Mesendoderm (in vitro differentiated cells): ENCODE measurements at regions not wholly inside any gene's neighbourhood (a gene's known extent, or its start where the extent isn't known, plus 50 kb on each side); places are given as distances from the start of the nearest gene placed in this dataset.

Experiments
- DNase-seq: peaks from one replicate; pipeline ENCODE4 v3.0.0; 2013
- H2AK5ac ChIP-seq: 2 replicates; pipeline ENCODE4 v1.6.1; 2013; ENCODE audit warnings: low read length, inconsistent platforms
- H2BK120ac ChIP-seq: 2 replicates; pipeline ENCODE4 v1.6.1; 2013; ENCODE audit warnings: low read depth, mild to moderate bottlenecking, low read length, moderate library complexity, mixed read lengths
- H2BK15ac ChIP-seq: replicated peaks from 2 replicates; pipeline ENCODE4 v1.6.1; 2013; ENCODE audit warnings: low read depth, mild to moderate bottlenecking, moderate library complexity
- H2BK5ac ChIP-seq: 2 replicates; pipeline ENCODE4 v1.6.1; 2013; ENCODE audit warnings: low read length, inconsistent platforms
- H3K18ac ChIP-seq: 2 replicates; pipeline ENCODE4 v1.6.1; 2013; ENCODE audit warnings: mild to moderate bottlenecking, low read length, mixed read lengths
- H3K23ac ChIP-seq: one replicate; pipeline ENCODE4 v1.6.1; 2013; ENCODE audit warnings: low read length
- H3K27ac ChIP-seq: 2 replicates; pipeline ENCODE4 v1.5.1; 2013; ENCODE audit warnings: low read depth, mild to moderate bottlenecking, inconsistent platforms, low read length, moderate library complexity
- H3K27me3 ChIP-seq: 2 replicates; pipeline ENCODE4 v1.6.1; 2013; ENCODE audit warnings: low read length, control low read depth, mild to moderate bottlenecking, inconsistent platforms; ENCODE audit not compliant: insufficient read depth, poor library complexity
- H3K36me3 ChIP-seq: 2 replicates; pipeline ENCODE4 v1.6.1; 2013; ENCODE audit warnings: low read length, inconsistent platforms; ENCODE audit not compliant: control insufficient read depth, insufficient read depth
- H3K4ac ChIP-seq: one replicate; pipeline ENCODE4 v1.6.1; 2013; ENCODE audit warnings: low read depth, mild to moderate bottlenecking, low read length, moderate library complexity
- H3K4me1 ChIP-seq: 2 replicates; pipeline ENCODE4 v1.6.1; 2013; ENCODE audit warnings: low read depth, low read length, inconsistent platforms; ENCODE audit not compliant: control insufficient read depth
- H3K4me2 ChIP-seq: 2 replicates; pipeline ENCODE4 v1.6.1; 2013; ENCODE audit warnings: low read length
- H3K4me3 ChIP-seq: 2 replicates; pipeline ENCODE4 v1.5.1; 2013; ENCODE audit warnings: mild to moderate bottlenecking, low read length
- H3K56ac ChIP-seq: one replicate; pipeline ENCODE4 v1.6.1; 2013; ENCODE audit warnings: low read length
- H3K79me1 ChIP-seq: 2 replicates; pipeline ENCODE4 v1.6.1; 2013; ENCODE audit warnings: low read length, inconsistent platforms
- H3K79me2 ChIP-seq: 2 replicates; pipeline ENCODE4 v1.6.1; 2013; ENCODE audit warnings: mild to moderate bottlenecking, low read length; ENCODE audit not compliant: control insufficient read depth, insufficient read depth
- H3K9ac ChIP-seq: 2 replicates; pipeline ENCODE4 v1.6.1; 2013; ENCODE audit warnings: low read length, inconsistent platforms
- H4K5ac ChIP-seq: one replicate; pipeline ENCODE4 v1.6.1; 2013; ENCODE audit warnings: low read length
- H4K8ac ChIP-seq: one replicate; pipeline ENCODE4 v1.6.1; 2013; ENCODE audit warnings: low read depth, mild to moderate bottlenecking, control low read depth, low read length, moderate library complexity
- WGBS: extraction: QIAGEN DNeasy Blood & Tissue Kit; methylation state at CpG from one replicate; pipeline ENCODE4 v1.1.7; 2013; ENCODE audit warnings: low lambda C conversion rate, missing lambda C conversion rate; ENCODE audit not compliant: insufficient coverage; ENCODE audit errors: extremely low coverage; 5-methylcytosine and 5-hydroxymethylcytosine counted together

DNA sequence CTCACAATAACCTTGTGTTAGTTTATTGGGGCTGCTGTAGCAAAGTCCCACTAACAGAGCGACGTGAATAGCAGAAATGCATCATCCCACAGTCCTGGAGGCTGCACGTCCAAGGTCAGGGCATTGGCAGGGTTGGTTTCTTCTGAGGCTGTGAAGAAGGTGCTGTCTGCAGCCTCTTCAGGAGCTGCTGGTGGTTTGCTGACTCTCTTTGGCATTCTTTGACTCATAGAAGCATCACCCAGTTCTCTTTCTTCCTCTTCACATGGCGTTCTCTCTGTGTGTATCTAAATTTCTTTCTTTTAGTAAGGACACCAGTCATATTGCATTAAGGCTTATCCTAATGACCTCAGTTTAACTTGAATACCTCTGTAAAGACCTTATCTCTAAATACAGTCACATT lies 428.4 kb upstream of the KLF6 start:
- Histone ChIP-seq H2BK5ac (no peak overlapping the region), H3K27ac (no peak overlapping the region)
- WGBS = no CpG with 5 or more reads among the region's 4 CpGs

GRCh38 chr10:4212111-4212630 lies 427.2 kb upstream of the KLF6 start:
- WGBS = no CpG with 5 or more reads among the region's 2 CpGs
- Histone ChIP-seq H2BK120ac (no peak overlapping the region), H3K18ac (no peak overlapping the region), H4K8ac (no peak overlapping the region), H2AK5ac (no peak overlapping the region), H3K79me1 (no peaks in the 10 kb centered on the region), H3K4ac (no peak overlapping the region), H3K4me1 (peaks cover 2% of the 10 kb centered on the region), H3K27ac (no peak overlapping the region), H3K4me2 (no peak overlapping the region), H3K4me3 (no peak overlapping the region), H2BK15ac (no peak overlapping the region), H4K5ac (no peak overlapping the region), H3K56ac (no peak overlapping the region), H3K9ac (no peak overlapping the region), H3K79me2 (no peaks in the 10 kb centered on the region), H3K27me3 (no peaks in the 10 kb centered on the region), H2BK5ac (no peak overlapping the region), H3K36me3 (no peaks in the 10 kb centered on the region), H3K23ac (no peak overlapping the region)
- DNase-seq = no peak

More for the DNA sequence above, 428.4 kb upstream of the KLF6 start:
- Histone ChIP-seq H3K9ac (no peak overlapping the region), H4K8ac (no peak overlapping the region), H3K18ac (no peak overlapping the region), H3K79me2 (no peaks in the 10 kb centered on the region), H3K23ac (no peak overlapping the region), H3K79me1 (no peaks in the 10 kb centered on the region), H3K4me2 (no peak overlapping the region), H2BK15ac (no peak overlapping the region), H3K4ac (no peak overlapping the region), H3K56ac (no peak overlapping the region), H3K4me3 (no peak overlapping the region), H3K27me3 (no peaks in the 10 kb centered on the region), H3K36me3 (no peaks in the 10 kb centered on the region), H4K5ac (no peak overlapping the region), H3K4me1 (peaks cover 2% of the 10 kb centered on the region), H2BK120ac (no peak overlapping the region), H2AK5ac (no peak overlapping the region)
- DNase-seq = no peak

DNA sequence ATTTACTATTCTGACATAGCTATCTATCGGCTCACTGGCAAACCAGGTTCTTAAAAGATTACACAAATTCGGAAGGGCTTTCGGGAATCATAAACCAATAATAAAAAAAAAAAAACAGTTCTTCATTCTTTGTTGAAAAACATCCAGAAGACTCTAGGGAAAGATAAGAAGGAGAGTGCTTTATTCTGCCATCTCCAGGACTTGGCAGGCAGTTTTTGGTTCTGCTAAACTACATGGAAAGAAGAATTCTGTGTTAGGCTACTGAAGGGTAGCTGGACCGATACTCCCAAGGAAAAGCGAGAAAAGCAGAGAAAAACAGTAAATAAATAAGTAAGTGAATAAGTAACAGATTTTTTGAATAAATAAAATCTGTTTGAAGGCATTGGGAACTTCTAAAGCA lies 423.5 kb upstream of the KLF6 start:
- no peaks in the 10 kb centered on the region for H3K79me2 ChIP-seq
- WGBS = no CpG with 5 or more reads among the region's 5 CpGs
- no peak overlapping the region for H3K4ac ChIP-seq
- H3K18ac ChIP-seq = no peak overlapping the region
- no peaks in the 10 kb centered on the region for H3K27me3 ChIP-seq
- no peak overlapping the region for H3K4me3 ChIP-seq
- DNase-seq = no peak
- no peaks in the 10 kb centered on the region for H3K4me1 ChIP-seq
- H3K27ac ChIP-seq = no peak overlapping the region
- H3K56ac ChIP-seq = no peak overlapping the region
- H2BK15ac ChIP-seq = no peak overlapping the region
- no peak overlapping the region for H3K23ac ChIP-seq
- no peak overlapping the region for H4K8ac ChIP-seq
- H2AK5ac ChIP-seq = no peak overlapping the region
- H2BK120ac ChIP-seq = no peak overlapping the region
- no peaks in the 10 kb centered on the region for H3K79me1 ChIP-seq
- no peak overlapping the region for H2BK5ac ChIP-seq
- H3K36me3 ChIP-seq = no peaks in the 10 kb centered on the region
- no peak overlapping the region for H4K5ac ChIP-seq
- no peak overlapping the region for H3K9ac ChIP-seq
- no peak overlapping the region for H3K4me2 ChIP-seq

- no peak for DNase-seq
- Histone ChIP-seq H3K79me1 (no peaks in the 10 kb centered on the region), H2AK5ac (no peak overlapping the region), H3K27me3 (no peaks in the 10 kb centered on the region), H3K9ac (no peak overlapping the region), H3K4me2 (no peak overlapping the region), H3K4me1 (peaks cover 5% of the 10 kb centered on the region), H3K79me2 (no peaks in the 10 kb centered on the region), H3K4ac (no peak overlapping the region), H3K27ac (no peak overlapping the region), H3K56ac (no peak overlapping the region), H2BK120ac (no peak overlapping the region), H4K8ac (no peak overlapping the region), H4K5ac (no peak overlapping the region), H3K36me3 (no peaks in the 10 kb centered on the region), H2BK5ac (no peak overlapping the region), H3K23ac (no peak overlapping the region), H3K4me3 (no peak overlapping the region), H2BK15ac (no peak overlapping the region), H3K18ac (no peak overlapping the region)
- no CpG with 5 or more reads among the region's 1 CpG for WGBS
These were observed 420.1 kb upstream of the KLF6 start for GRCh38 chr10:4205113-4205512.

DNA sequence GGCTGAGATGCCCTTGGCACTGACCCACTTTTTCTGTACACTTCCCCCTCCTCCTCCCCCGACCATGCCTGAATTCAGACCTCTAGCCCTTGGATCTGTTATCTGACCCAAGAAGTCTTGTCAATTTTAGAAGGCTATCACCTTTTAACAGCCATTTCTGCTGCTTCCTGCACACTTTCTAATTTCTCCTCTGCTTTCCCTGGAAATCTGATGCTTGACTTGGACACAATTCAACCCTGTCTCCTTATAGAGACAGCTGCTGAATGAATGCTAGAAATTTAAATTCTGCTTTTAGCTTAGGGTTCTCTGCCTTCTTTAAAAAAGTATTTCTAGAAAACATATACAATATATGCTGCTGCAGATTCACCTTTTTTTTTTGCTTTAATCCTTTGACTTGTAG lies 417.9 kb upstream of the KLF6 start:
- Histone ChIP-seq H3K56ac (no peak overlapping the region), H3K18ac (no peak overlapping the region), H3K79me2 (no peaks in the 10 kb centered on the region), H2BK15ac (no peak overlapping the region), H4K8ac (no peak overlapping the region), H2BK120ac (no peak overlapping the region), H3K27ac (no peak overlapping the region), H3K9ac (no peak overlapping the region), H3K27me3 (no peaks in the 10 kb centered on the region), H4K5ac (no peak overlapping the region), H3K4me2 (no peak overlapping the region), H2AK5ac (no peak overlapping the region), H3K36me3 (no peaks in the 10 kb centered on the region), H3K4ac (no peak overlapping the region), H3K4me1 (peaks cover 5% of the 10 kb centered on the region), H2BK5ac (no peak overlapping the region), H3K4me3 (no peak overlapping the region), H3K79me1 (no peaks in the 10 kb centered on the region), H3K23ac (no peak overlapping the region)
- DNase-seq = no peak
- no CpG with 5 or more reads among the region's 1 CpG for WGBS
